Thoracic aorta (tissue), 2 donors: ENCODE measurements at regions not wholly inside any gene's neighbourhood (a gene's known extent, or its start where the extent isn't known, plus 50 kb on each side); places are given as distances from the start of the nearest gene placed in this dataset.

Experiments used
- ATAC-seq: fragments of 150-250 bp; one replicate; pipeline ENCODE4 v1.8.0; 2017; ENCODE audit warnings: low read depth; ENCODE audit not compliant: insufficient number of reproducible peaks, low FRiP score
- DNase-seq: peaks from one replicate; pipeline ENCODE4 v3.0.0-alpha.2; 2020; ENCODE audit warnings: low spot score
- H3K27ac ChIP-seq, 2 donors: fragments of 200-600 bp; sonication (generic); 1 replicate in 1 of 2; 2 replicates in 1 of 2; pipeline ENCODE4 v1.5.1; 2016; ENCODE audit warnings: mild to moderate bottlenecking in 2 of 2, moderate library complexity in 2 of 2
- H3K27me3 ChIP-seq: fragments of 200-600 bp; sonication (generic); replicated peaks from 2 replicates; pipeline ENCODE4 v1.6.0; 2016; ENCODE audit warnings: mild to moderate bottlenecking; ENCODE audit not compliant: insufficient read depth
- H3K36me3 ChIP-seq: fragments of 200-600 bp; sonication (generic); one replicate; pipeline ENCODE4 v1.5.1; 2016
- H3K4me1 ChIP-seq, 2 donors: fragments of 200-600 bp; sonication (generic); 1 replicate in 1 of 2; 2 replicates in 1 of 2; pipeline versions ENCODE4 v1.5.1 to v1.6.0; 2016; ENCODE audit warnings: low read depth in 2 of 2, mild to moderate bottlenecking in 1 of 2; ENCODE audit not compliant: control insufficient read depth in 1 of 2
- H3K4me3 ChIP-seq: fragments of 200-600 bp; sonication (generic); 2 replicates; pipeline ENCODE4 v1.5.1; 2016; ENCODE audit warnings: mild to moderate bottlenecking
- H3K9me3 ChIP-seq: fragments of 200-600 bp; sonication (generic); 2 replicates; pipeline ENCODE4 v1.5.1; 2016
- CTCF ChIP-seq: fragments of 200-600 bp; sonication (generic); IDR thresholded peaks from one replicate; pipeline ENCODE4 v1.5.1; 2019; ENCODE audit warnings: antibody characterized with exemption

DNA sequence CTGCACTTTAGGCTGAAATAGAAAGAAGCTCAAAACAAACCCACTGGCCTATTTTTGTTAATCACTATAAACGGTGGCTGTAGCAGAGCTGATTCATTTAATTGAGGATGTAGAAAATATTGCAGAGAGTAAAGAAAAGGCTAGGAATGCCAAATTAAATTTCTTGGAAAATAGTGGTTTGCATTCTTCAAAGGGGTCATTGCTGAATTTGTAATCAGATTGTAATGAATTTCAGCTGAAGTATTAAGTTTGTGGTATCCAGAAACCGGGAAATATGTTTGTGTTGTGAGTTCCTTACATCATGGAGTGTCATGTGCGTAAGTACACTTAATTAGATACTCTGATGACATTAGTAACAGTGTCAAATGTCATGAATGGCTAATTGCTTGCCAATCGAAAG, 203.0 kb downstream of the SAMD5 start:
- Histone ChIP-seq H3K9me3 (no peaks in the 10 kb centered on the region), H3K27me3 (no peaks in the 10 kb centered on the region), H3K36me3 (no peaks in the 10 kb centered on the region), H3K4me3 (no peak overlapping the region), H3K27ac (no peak overlapping the region), H3K4me1 (no peaks in the 10 kb centered on the region)
- no peak for TF ChIP-seq CTCF
- no peak for DNase-seq
- ATAC-seq, result no peak

DNA sequence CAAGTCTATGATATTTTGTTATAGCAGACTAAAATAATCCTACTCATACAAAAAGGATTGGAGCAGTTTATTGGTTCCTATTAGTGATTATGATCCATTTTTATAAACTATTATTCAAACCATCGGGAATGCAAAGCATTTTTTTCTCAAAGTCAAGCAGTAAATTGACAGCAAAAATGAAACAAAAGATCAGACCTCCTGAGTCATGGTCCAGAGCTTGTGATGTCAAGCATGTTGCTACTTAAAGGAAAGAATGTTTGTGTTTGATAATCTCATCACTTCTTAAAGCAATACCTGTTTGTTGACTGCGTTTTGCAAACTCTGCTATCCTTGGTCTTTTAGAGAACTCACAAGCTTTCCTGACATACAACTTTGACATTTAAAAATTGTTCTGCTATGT, 204.4 kb downstream of the SAMD5 start:
- Histone ChIP-seq H3K4me3 (no peak overlapping the region), H3K36me3 (no peaks in the 10 kb centered on the region), H3K9me3 (no peaks in the 10 kb centered on the region), H3K4me1 (no peaks in the 10 kb centered on the region), H3K27me3 (no peaks in the 10 kb centered on the region), H3K27ac (no peak overlapping the region)
- no peak for DNase-seq
- TF ChIP-seq CTCF, result no peak
- ATAC-seq, result no peak

- DNase-seq, result no peak
- Histone ChIP-seq H3K4me1 (no peaks in the 10 kb centered on the region), H3K36me3 (no peaks in the 10 kb centered on the region), H3K27ac (no peak overlapping the region), H3K9me3 (no peaks in the 10 kb centered on the region), H3K4me3 (no peak overlapping the region), H3K27me3 (no peaks in the 10 kb centered on the region)
- no peak for ATAC-seq
- no peak for TF ChIP-seq CTCF
Observed at GRCh38 chr6:147715035-147715434, 206.5 kb downstream of the SAMD5 start.

- H3K9me3 ChIP-seq, result no peaks in the 10 kb centered on the region
- H3K27me3 ChIP-seq, result no peaks in the 10 kb centered on the region
- H3K36me3 ChIP-seq, result no peaks in the 10 kb centered on the region
- H3K4me1 ChIP-seq, result no peaks in the 10 kb centered on the region
- no peak for TF ChIP-seq CTCF
- ATAC-seq (no peak), DNase-seq (no peak)
- no peak overlapping the region for H3K4me3 ChIP-seq
- H3K27ac ChIP-seq, result no peak overlapping the region
Observed at GRCh38 chr6:147716434-147716833, 207.9 kb downstream of the SAMD5 start.

- no peaks in the 10 kb centered on the region for H3K9me3 ChIP-seq
- no peak for ATAC-seq
Observed at GRCh38 chr6:147717991-147718390, 209.5 kb downstream of the SAMD5 start.

More at GRCh38 chr6:147717991-147718390, 209.5 kb downstream of the SAMD5 start:
- DNase-seq, result no peak
- TF ChIP-seq CTCF, result no peak
- H3K4me1 ChIP-seq, result no peaks in the 10 kb centered on the region
- H3K27me3 ChIP-seq, result no peaks in the 10 kb centered on the region
- no peak overlapping the region for H3K4me3 ChIP-seq
- H3K27ac ChIP-seq, result no peak overlapping the region
- no peaks in the 10 kb centered on the region for H3K36me3 ChIP-seq
